K562 (cell line): ENCODE measurements at regions not wholly inside any gene's neighbourhood (a gene's known extent, or its start where the extent isn't known, plus 50 kb on each side); places are given as distances from the start of the nearest gene placed in this dataset.

Source experiments
- ATAC-seq: fragments of 200-7000 bp; cut with Tn5 transposase; 3 replicates; pipeline ENCODE4 v1.9.1; 2020; ENCODE audit warnings: moderate library complexity
- BruUV-seq: library from RNA; stranded (reverse); fragments of 400-500 nt; replicated peaks from 2 replicates; lab custom pipeline; 2021; lab: Mats Ljungman, UMichigan
- CTCF ChIA-PET: fragments of 300-600 bp; formaldehyde crosslinking; extraction: SDS; loops from one replicate; lab custom pipeline; 2021; ENCODE audit warnings: low intra/inter-chr PET ratio; lab: Yijun Ruan, JAX
- POLR2A ChIA-PET: fragments of 300-600, 350-650 bp; sonication (Branson Sonifier 250); formaldehyde crosslinking; extraction: SDS; loops from one replicate; lab custom pipeline; 2021; ENCODE audit warnings: antibody characterized with exemption, inconsistent platforms; lab: Yijun Ruan, JAX
- DNase-seq, 4 experiments: peaks; one replicate each; pipeline versions ENCODE4 v3.0.0 to v3.0.0-alpha.2; 2011 to 2018; ENCODE audit warnings: low spot score in 3 of 4, mixed read lengths in 3 of 4; ENCODE audit errors: extremely low read depth in 1 of 4
- FAIRE-seq: peaks from 2 replicates; lab custom pipeline; 2011; peaks lifted over from hg19 to GRCh38; lab: Jason Lieb, UNC
- H2AFZ ChIP-seq: 2 replicates; pipeline ENCODE4 v1.6.0; 2011; ENCODE audit warnings: low read depth, low read length, control low read depth, inconsistent platforms
- H3K27ac ChIP-seq: fragments of 200-600 bp; 3 replicates; pipeline ENCODE4 v1.8.0; 2011; ENCODE audit warnings: low read depth, mild to moderate bottlenecking, control low read depth, inconsistent platforms, low read length, moderate library complexity, mixed read lengths; ENCODE audit errors: extremely low read depth
- H3K27me3 ChIP-seq, 2 experiments: fragments of 300-600 bp in 1 of 2; 2 replicates in 1 of 2; 3 replicates in 1 of 2; pipeline versions ENCODE4 v1.6.0 to v1.8.0; 2011; ENCODE audit warnings: inconsistent platforms in 2 of 2, low read length in 2 of 2, mild to moderate bottlenecking in 1 of 2, mixed read lengths in 1 of 2, moderate library complexity in 1 of 2; ENCODE audit not compliant: control insufficient read depth in 2 of 2, insufficient read depth in 2 of 2
- H3K36me3 ChIP-seq: fragments of 300-600 bp; 3 replicates; pipeline ENCODE4 v1.8.0; 2011; ENCODE audit warnings: mild to moderate bottlenecking, low read length, inconsistent platforms; ENCODE audit not compliant: control insufficient read depth, insufficient read depth
- H3K4me1 ChIP-seq, 2 experiments: fragments of 200-600 bp in 1 of 2; replicated peaks in 1 of 2; 2 replicates in 1 of 2; 3 replicates in 1 of 2; pipeline versions ENCODE4 v1.5.1 to v1.8.0; 2011; ENCODE audit warnings: inconsistent platforms in 2 of 2, low read length in 2 of 2, mild to moderate bottlenecking in 1 of 2, mixed read lengths in 1 of 2, moderate library complexity in 1 of 2; ENCODE audit not compliant: control insufficient read depth in 2 of 2, insufficient read depth in 2 of 2
- H3K4me2 ChIP-seq: 2 replicates; pipeline ENCODE4 v1.6.1; 2011; ENCODE audit warnings: low read length, control low read depth, inconsistent platforms, mixed read lengths; ENCODE audit not compliant: insufficient read depth
- H3K4me3 ChIP-seq: fragments of 200-600 bp; sonication (generic), shearing (Covaris generic); 2 replicates; pipeline ENCODE4 v1.5.1; 2016; ENCODE audit warnings: control low read depth, inconsistent platforms
- H3K79me2 ChIP-seq: fragments of 200-600 bp; 3 replicates; pipeline ENCODE4 v1.8.0; 2011; ENCODE audit warnings: low read length, inconsistent platforms; ENCODE audit not compliant: control insufficient read depth, insufficient read depth
- H3K9ac ChIP-seq, 2 experiments: 2 replicates each; pipeline versions ENCODE4 v1.6.0 to v1.6.1; 2011; ENCODE audit warnings: low read depth in 2 of 2, low read length in 2 of 2, control low read depth in 1 of 2, inconsistent platforms in 1 of 2, mild to moderate bottlenecking in 1 of 2, mixed read lengths in 1 of 2; ENCODE audit not compliant: insufficient read depth in 1 of 2
- H3K9me1 ChIP-seq: one replicate; pipeline ENCODE4 v1.6.0; 2011; ENCODE audit warnings: inconsistent platforms, mild to moderate bottlenecking, low read length, moderate library complexity; ENCODE audit not compliant: control insufficient read depth, insufficient read depth
- H3K9me3 ChIP-seq: replicated peaks from 2 replicates; pipeline ENCODE4 v1.5.1; 2011; ENCODE audit warnings: low read depth, low read length, inconsistent platforms; ENCODE audit not compliant: control insufficient read depth, insufficient read depth
- H4K20me1 ChIP-seq: replicated peaks from 2 replicates; pipeline ENCODE4 v1.6.1; 2011; ENCODE audit warnings: low read length, inconsistent platforms, mixed read lengths; ENCODE audit not compliant: control insufficient read depth, insufficient read depth
- CBX1 ChIP-seq: sonication (generic); IDR thresholded peaks from 2 replicates; pipeline ENCODE4 v1.6.1; 2016; ENCODE audit warnings: antibody characterized with exemption, low read depth, mild to moderate bottlenecking
- E2F4 ChIP-seq: sonication (generic); formaldehyde crosslinking; IDR thresholded peaks from 2 replicates; pipeline ENCODE4 v1.8.0; 2022; ENCODE audit warnings: mild to moderate bottlenecking, low read depth, missing genetic modification reagents
- KAT7 ChIP-seq: sonication (generic); formaldehyde crosslinking; IDR thresholded peaks from 2 replicates; pipeline ENCODE4 v1.8.0; 2022; ENCODE audit warnings: missing genetic modification reagents, mild to moderate bottlenecking, borderline replicate concordance
- MAFF ChIP-seq: IDR thresholded peaks from 2 replicates; pipeline ENCODE4 v1.6.1; 2012; ENCODE audit warnings: low read length, improper control_type of control experiment
- MTA3 ChIP-seq: fragments of 450-650 bp; formaldehyde crosslinking; IDR thresholded peaks from 2 replicates; pipeline ENCODE4 v1.6.1; 2017; ENCODE audit warnings: mild to moderate bottlenecking, borderline replicate concordance
- NCOA2 ChIP-seq, 2 experiments: fragments of 450-650 bp; IDR thresholded peaks; 2 replicates each; pipeline ENCODE4 v1.6.1; 2018; ENCODE audit warnings: mild to moderate bottlenecking in 2 of 2, moderate library complexity in 1 of 2; ENCODE audit not compliant: partially characterized antibody in 2 of 2
- RAD21 ChIP-seq, 2 experiments: fragments of 250-450 bp in 1 of 2; fragments of 450-650 bp in 1 of 2; sonication (Bioruptor Pico) in 1 of 2; formaldehyde crosslinking in 1 of 2; IDR thresholded peaks in 1 of 2; conservative IDR thresholded peaks in 1 of 2; 2 replicates each; pipeline versions ENCODE4 v1.4.0 to v1.8.0; 2020 to 2022; ENCODE audit warnings: mild to moderate bottlenecking in 2 of 2, moderate library complexity in 1 of 2
- RNF219 ChIP-seq: fragments of 250-450 bp; sonication (Bioruptor Pico); IDR thresholded peaks from 2 replicates; pipeline ENCODE4 v1.5.0; 2022; ENCODE audit warnings: mild to moderate bottlenecking
- TFE3 ChIP-seq: fragments of 450-650 bp; formaldehyde crosslinking; IDR thresholded peaks from 2 replicates; pipeline ENCODE4 v1.4.0; 2020; ENCODE audit warnings: mild to moderate bottlenecking, mixed read lengths
- WGBS: fragments of 100-300 bp; shearing (Covaris generic); methylation state at CpG from one replicate; pipeline ENCODE4 v1.1.6; 2016; ENCODE audit warnings: low coverage, mixed read lengths; ENCODE audit not compliant: insufficient coverage; ENCODE audit errors: missing lambda C conversion rate; 5-methylcytosine and 5-hydroxymethylcytosine counted together
- in situ Hi-C: fragments of 300-500 bp; cut with MboI; formaldehyde crosslinking; loops from 4 replicates; pipeline ENCODE4 v1.15.0; 2018; ENCODE audit warnings: inconsistent platforms, mixed read lengths
- intact Hi-C: fragments of 100-400 bp; cut with micrococcal nuclease; formaldehyde crosslinking; loops from 2 replicates; pipeline ENCODE4 v1.14.2; 2022

- in situ Hi-C loops = no loop called here
- H3K4me2 ChIP-seq = no peak overlapping the region
- FAIRE-seq = no peak
Measured at GRCh38 chr11:110779108-110779507, 66.9 kb upstream of the ARHGAP20 start.

GRCh38 chr11:110778343-110778742 is 66.1 kb upstream of the ARHGAP20 start:
- H3K27ac ChIP-seq = no peak overlapping the region
- no peaks in the 10 kb centered on the region for H3K27me3 ChIP-seq
- no peaks in the 10 kb centered on the region for H3K4me1 ChIP-seq
- no peak overlapping the region for H3K4me2 ChIP-seq
- no peak overlapping the region for H3K4me3 ChIP-seq
- no peaks in the 10 kb centered on the region for H3K79me2 ChIP-seq
- no peaks in the 10 kb centered on the region for H3K36me3 ChIP-seq
- FAIRE-seq (no peak), ATAC-seq (no peak), DNase-seq (no peak)
- WGBS = 5% methylated on average over 1 of the region's 1 CpG
- H3K9me1 ChIP-seq = no peaks in the 10 kb centered on the region
- POLR2A ChIA-PET = no interaction called here
- H3K9me3 ChIP-seq = 0 out of 2 replicates have a peak, but pooled peaks cover 2% of the 10 kb centered on the region
- in situ Hi-C loops = no loop called here
- BruUV-seq = no TSS peak
- no peak overlapping the region for H3K9ac ChIP-seq
- CTCF ChIA-PET = no interaction called here
- intact Hi-C loops = no loop called here
- H4K20me1 ChIP-seq = no peaks in the 10 kb centered on the region
- no peak overlapping the region for H2AFZ ChIP-seq
- TF ChIP-seq MAFF (no peak), E2F4 (no peak), RAD21 (CRISPR knock-in tag; conservative IDR thresholded peaks at IDR 0.05 in 1 of 2, IDR thresholded peaks at IDR 0.05 in 1 of 2) (no peak), CBX1 (no peak), RNF219 (CRISPR knock-in tag) (no peak), NCOA2 (IDR thresholded peaks at IDR 0.05; ENCODE audit: partially characterized antibody in 2 of 2) (no peak), MTA3 (no peak)

More at GRCh38 chr11:110779108-110779507, 66.9 kb upstream of the ARHGAP20 start:
- no peak overlapping the region for H3K27ac ChIP-seq
- intact Hi-C loops = no loop called here
- 0% methylated on average over 3 of the region's 3 CpGs for WGBS
- no peaks in the 10 kb centered on the region for H4K20me1 ChIP-seq
- H3K9me1 ChIP-seq = no peaks in the 10 kb centered on the region
- ChIA-PET POLR2A (no interaction called here), CTCF (no interaction called here)
- ATAC-seq = no peak
- H3K4me1 ChIP-seq = no peaks in the 10 kb centered on the region
- H3K9ac ChIP-seq = no peak overlapping the region
- no peaks in the 10 kb centered on the region for H3K36me3 ChIP-seq
- no TSS peak for BruUV-seq
- H3K9me3 ChIP-seq = 0 out of 2 replicates have a peak, but pooled peaks cover 2% of the 10 kb centered on the region
- no peaks in the 10 kb centered on the region for H3K79me2 ChIP-seq
- H2AFZ ChIP-seq = no peak overlapping the region
- H3K4me3 ChIP-seq = no peak overlapping the region
- no peak for DNase-seq
- TF ChIP-seq KAT7 (CRISPR knock-in tag) (no peak), TFE3 (peak; percentile 89)
- H3K27me3 ChIP-seq = no peaks in the 10 kb centered on the region
